HG02870 (cell line): ENCODE measurements at regions not wholly inside any gene's neighbourhood (a gene's known extent, or its start where the extent isn't known, plus 50 kb on each side); places are given as distances from the start of the nearest gene placed in this dataset.

Experiments used
- ATAC-seq: cut with Tn5 transposase; IDR thresholded peaks from one replicate; pipeline ENCODE4 v1.9.1; 2021; ENCODE audit warnings: mild to moderate bottlenecking, moderate library complexity; ENCODE audit not compliant: unreplicated experiment

- ATAC-seq = no peak
Observed at GRCh38 chr2:217535957-217536708, 466.7 kb downstream of the TNS1 start.

- ATAC-seq = no peak
Observed at GRCh38 chr2:217530392-217531090, 472.3 kb downstream of the TNS1 start.

- ATAC-seq = no peak
Observed at GRCh38 chr2:217529271-217529670, 473.5 kb downstream of the TNS1 start.

GRCh38 chr2:217527590-217528202, 475.1 kb downstream of the TNS1 start:
- ATAC-seq = no peak

- no peak for ATAC-seq
Observed at GRCh38 chr2:217525076-217525475, 477.7 kb downstream of the TNS1 start.

- no peak for ATAC-seq
Observed at GRCh38 chr2:217523286-217523685, 479.5 kb downstream of the TNS1 start.

- ATAC-seq = no peak
Observed at GRCh38 chr2:217521820-217522219, 481.0 kb downstream of the TNS1 start.

- no peak for ATAC-seq
Observed at GRCh38 chr2:217520356-217521010, 482.3 kb downstream of the TNS1 start.

GRCh38 chr2:217517402-217517801, 485.4 kb downstream of the TNS1 start:
- ATAC-seq = no peak

- no peak for ATAC-seq
Observed at GRCh38 chr2:217515615-217516309, 487.0 kb downstream of the TNS1 start.

GRCh38 chr2:217513258-217513657, 489.5 kb downstream of the TNS1 start:
- no peak for ATAC-seq

- no peak for ATAC-seq
Observed at GRCh38 chr2:217512728-217513127, 490.1 kb downstream of the TNS1 start.

- no peak for ATAC-seq
Observed at GRCh38 chr2:217512259-217512658, 490.5 kb downstream of the TNS1 start.

- ATAC-seq = no peak
Observed at GRCh38 chr2:217511850-217512249, 490.9 kb downstream of the TNS1 start.

GRCh38 chr2:217510771-217511291, 492.0 kb downstream of the TNS1 start:
- no peak for ATAC-seq

- ATAC-seq = no peak
Observed at GRCh38 chr2:217505303-217505702, 497.5 kb downstream of the TNS1 start.

GRCh38 chr2:217501887-217502286, 500.9 kb downstream of the TNS1 start:
- ATAC-seq = no peak

GRCh38 chr2:217497843-217498377, 504.9 kb downstream of the TNS1 start:
- no peak for ATAC-seq

GRCh38 chr2:217494557-217494956, 508.2 kb downstream of the TNS1 start:
- no peak for ATAC-seq

- ATAC-seq = no peak
Observed at GRCh38 chr2:217491271-217491670, 511.5 kb downstream of the TNS1 start.
